Mammary epithelial cell (primary cell): ENCODE measurements at regions not wholly inside any gene's neighbourhood (a gene's known extent, or its start where the extent isn't known, plus 50 kb on each side); places are given as distances from the start of the nearest gene placed in this dataset.

Source experiments
- CTCF ChIP-seq, 2 donors: IDR thresholded peaks in 1 of 2; conservative IDR thresholded peaks in 1 of 2; 2 replicates each; pipeline ENCODE4 v1.5.1; 2011 to 2012; ENCODE audit warnings: inconsistent platforms in 2 of 2, low read length in 2 of 2, mild to moderate bottlenecking in 2 of 2, control low read depth in 1 of 2, low read depth in 1 of 2; ENCODE audit not compliant: insufficient read depth in 1 of 2; ENCODE audit errors: extremely low read depth in 1 of 2
- EZH2 ChIP-seq: IDR thresholded peaks from 2 replicates; pipeline ENCODE4 v1.6.1; 2012; ENCODE audit warnings: low read length, inconsistent platforms, borderline replicate concordance

GRCh38 chrX:137290011-137290410 lies 256.2 kb upstream of the GPR101 start:
- TF ChIP-seq CTCF (conservative IDR thresholded peaks at IDR 0.05 in 1 of 2, IDR thresholded peaks at IDR 0.05 in 1 of 2; ENCODE audit: extremely low read depth in 1 of 2, insufficient read depth in 1 of 2, low read depth in 1 of 2, low read length in 2 of 2) (no peak), EZH2 (no peak)
